ENCODE measurements at regions not wholly inside any gene's neighbourhood (a gene's known extent, or its start where the extent isn't known, plus 50 kb on each side); places are given as distances from the start of the nearest gene placed in this dataset.

GRCh38 chr6:168384045-168385036 lies 56.6 kb upstream of the SMOC2 start:
- DNase-seq (ENCODE audit: low read depth, low spot score): no peak

GRCh38 chr6:168385037-168385759 lies 55.8 kb upstream of the SMOC2 start:
- no peak for DNase-seq (ENCODE audit: low read depth, low spot score)

- no peak for DNase-seq (ENCODE audit: low read depth, low spot score)
Observed at GRCh38 chr6:168385858-168386735, 54.9 kb upstream of the SMOC2 start.

GRCh38 chr6:168386973-168387372 lies 54.0 kb upstream of the SMOC2 start:
- no peak for DNase-seq (ENCODE audit: low read depth, low spot score)

DNA sequence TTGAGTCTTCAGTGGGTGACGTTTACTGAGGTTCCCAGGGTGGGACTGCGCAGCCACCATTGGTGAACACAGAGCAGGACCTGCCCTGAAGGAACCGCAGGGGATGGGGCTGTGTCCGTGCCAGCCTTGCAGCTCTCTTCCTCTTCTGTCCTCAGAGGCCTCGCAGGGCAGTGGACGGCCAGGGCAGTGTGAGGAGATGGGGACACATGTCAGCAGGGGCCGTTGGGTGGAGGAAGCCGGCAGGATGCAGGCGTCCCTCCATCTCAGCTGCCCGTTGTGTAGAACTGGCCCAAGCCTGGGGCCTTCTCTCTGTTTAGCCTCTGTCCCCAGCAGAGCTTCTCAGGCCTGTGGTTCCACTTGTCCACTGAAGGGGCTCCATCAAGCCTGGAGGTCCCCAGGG lies 53.6 kb upstream of the SMOC2 start:
- no peak for DNase-seq (ENCODE audit: low read depth, low spot score)

- no peak for DNase-seq (ENCODE audit: low read depth, low spot score)
Observed at GRCh38 chr6:168387911-168388310, 53.1 kb upstream of the SMOC2 start.

GRCh38 chr6:168388641-168389633 lies 52.0 kb upstream of the SMOC2 start:
- DNase-seq (ENCODE audit: low read depth, low spot score): no peak

- no peak for DNase-seq (ENCODE audit: low read depth, low spot score)
Observed at GRCh38 chr6:168390749-168391420, 50.1 kb upstream of the SMOC2 start.

Measured in activated naive CD8-positive, alpha-beta T cell treated with anti-CD3 and anti-CD28 coated beads, Interleukin-2, amount 50 U/mL, for 16 hours (primary cell).